ENCODE measurements at regions not wholly inside any gene's neighbourhood (a gene's known extent, or its start where the extent isn't known, plus 50 kb on each side); places are given as distances from the start of the nearest gene placed in this dataset.

DNA sequence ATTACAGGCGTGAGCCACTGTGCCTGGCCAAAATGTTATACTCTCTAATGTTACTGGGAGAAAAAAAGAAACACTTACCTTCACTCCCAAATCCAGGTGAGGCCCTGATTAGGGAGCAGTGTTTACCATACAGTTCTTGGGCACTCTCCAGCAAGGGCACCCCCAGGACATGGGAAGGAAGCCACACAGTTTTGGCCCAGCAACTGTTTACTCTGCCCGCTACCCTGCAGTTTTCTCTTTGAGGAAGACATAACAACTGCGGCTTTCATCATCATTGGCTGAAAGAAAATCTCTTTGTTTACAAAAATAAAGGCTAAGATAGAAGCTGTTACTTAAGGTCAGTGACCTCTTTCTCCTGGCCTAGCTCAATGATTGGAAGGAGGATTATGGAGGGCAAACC is 145.5 kb upstream of the DUSP21 start:
- Histone ChIP-seq H3K27ac (no peak overlapping the region), H3K9me3 (no peaks in the 10 kb centered on the region), H3K4me3 (no peak overlapping the region), H3K36me3 (no peaks in the 10 kb centered on the region), H3K27me3 (no peaks in the 10 kb centered on the region), H3K4me1 (no peaks in the 10 kb centered on the region)
- ATAC-seq (no peak), DNase-seq (no peak)
- intact Hi-C loops (cut with DNase I) = no loop called here
- TF ChIP-seq, protein P1, sequence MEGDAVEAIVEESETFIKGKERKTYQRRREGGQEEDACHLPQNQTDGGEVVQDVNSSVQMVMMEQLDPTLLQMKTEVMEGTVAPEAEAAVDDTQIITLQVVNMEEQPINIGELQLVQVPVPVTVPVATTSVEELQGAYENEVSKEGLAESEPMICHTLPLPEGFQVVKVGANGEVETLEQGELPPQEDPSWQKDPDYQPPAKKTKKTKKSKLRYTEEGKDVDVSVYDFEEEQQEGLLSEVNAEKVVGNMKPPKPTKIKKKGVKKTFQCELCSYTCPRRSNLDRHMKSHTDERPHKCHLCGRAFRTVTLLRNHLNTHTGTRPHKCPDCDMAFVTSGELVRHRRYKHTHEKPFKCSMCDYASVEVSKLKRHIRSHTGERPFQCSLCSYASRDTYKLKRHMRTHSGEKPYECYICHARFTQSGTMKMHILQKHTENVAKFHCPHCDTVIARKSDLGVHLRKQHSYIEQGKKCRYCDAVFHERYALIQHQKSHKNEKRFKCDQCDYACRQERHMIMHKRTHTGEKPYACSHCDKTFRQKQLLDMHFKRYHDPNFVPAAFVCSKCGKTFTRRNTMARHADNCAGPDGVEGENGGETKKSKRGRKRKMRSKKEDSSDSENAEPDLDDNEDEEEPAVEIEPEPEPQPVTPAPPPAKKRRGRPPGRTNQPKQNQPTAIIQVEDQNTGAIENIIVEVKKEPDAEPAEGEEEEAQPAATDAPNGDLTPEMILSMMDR (IDR thresholded peaks at IDR 0.05) = no peak

DNA sequence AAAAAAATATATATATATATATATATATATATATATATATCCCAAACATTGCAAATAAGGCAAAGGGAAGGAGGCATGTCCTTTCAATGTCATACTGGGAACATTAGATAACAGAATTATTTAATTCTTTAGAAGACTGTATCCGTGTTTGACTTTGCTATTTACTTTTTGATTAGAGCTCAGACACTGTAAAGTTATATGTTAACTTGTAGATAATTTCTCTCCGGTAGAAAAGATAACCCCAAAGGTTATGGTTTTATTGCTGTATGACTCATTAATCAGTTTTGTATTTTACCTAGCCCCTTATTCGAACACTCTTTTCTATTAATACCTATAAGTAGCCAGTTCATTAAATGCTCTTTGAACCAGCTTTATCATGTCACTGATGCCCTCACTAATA is 150.6 kb upstream of the DUSP21 start:
- TF ChIP-seq, protein P1 (IDR thresholded peaks at IDR 0.05) = no peak
- Histone ChIP-seq H3K27ac (no peak overlapping the region), H3K9me3 (no peaks in the 10 kb centered on the region), H3K4me1 (no peaks in the 10 kb centered on the region), H3K36me3 (no peaks in the 10 kb centered on the region), H3K27me3 (no peaks in the 10 kb centered on the region), H3K4me3 (no peak overlapping the region)
- intact Hi-C loops (cut with DNase I) = no loop called here
- DNase-seq = no peak
- ATAC-seq = no peak

DNA sequence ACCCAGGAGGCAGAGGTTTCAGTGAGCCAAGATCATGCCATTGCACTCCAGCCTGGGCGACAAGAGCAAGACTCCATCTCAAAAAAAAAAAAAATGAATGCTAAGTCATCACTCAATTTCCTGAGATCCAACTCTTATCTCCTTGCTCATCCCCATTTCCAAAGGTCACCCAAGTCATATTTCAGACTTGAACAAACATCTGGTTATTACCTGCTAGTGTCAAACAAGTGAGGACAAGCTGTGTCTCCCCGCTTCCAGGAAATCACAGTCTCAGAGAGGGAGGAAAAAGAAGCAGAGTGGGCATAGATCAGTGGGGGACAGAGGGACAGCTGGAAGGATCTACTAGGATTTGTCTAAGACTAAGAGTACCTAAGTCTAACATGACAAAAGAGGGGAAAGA is 147.5 kb upstream of the FUNDC1 start:
- Histone ChIP-seq H3K27me3 (no peaks in the 10 kb centered on the region), H3K36me3 (no peaks in the 10 kb centered on the region), H3K4me3 (no peak overlapping the region), H3K4me1 (no peaks in the 10 kb centered on the region), H3K9me3 (no peaks in the 10 kb centered on the region), H3K27ac (no peak overlapping the region)
- intact Hi-C loops (cut with DNase I) = no loop called here
- ATAC-seq = no peak
- DNase-seq = no peak
- TF ChIP-seq, protein P1 (IDR thresholded peaks at IDR 0.05) = no peak

DNA sequence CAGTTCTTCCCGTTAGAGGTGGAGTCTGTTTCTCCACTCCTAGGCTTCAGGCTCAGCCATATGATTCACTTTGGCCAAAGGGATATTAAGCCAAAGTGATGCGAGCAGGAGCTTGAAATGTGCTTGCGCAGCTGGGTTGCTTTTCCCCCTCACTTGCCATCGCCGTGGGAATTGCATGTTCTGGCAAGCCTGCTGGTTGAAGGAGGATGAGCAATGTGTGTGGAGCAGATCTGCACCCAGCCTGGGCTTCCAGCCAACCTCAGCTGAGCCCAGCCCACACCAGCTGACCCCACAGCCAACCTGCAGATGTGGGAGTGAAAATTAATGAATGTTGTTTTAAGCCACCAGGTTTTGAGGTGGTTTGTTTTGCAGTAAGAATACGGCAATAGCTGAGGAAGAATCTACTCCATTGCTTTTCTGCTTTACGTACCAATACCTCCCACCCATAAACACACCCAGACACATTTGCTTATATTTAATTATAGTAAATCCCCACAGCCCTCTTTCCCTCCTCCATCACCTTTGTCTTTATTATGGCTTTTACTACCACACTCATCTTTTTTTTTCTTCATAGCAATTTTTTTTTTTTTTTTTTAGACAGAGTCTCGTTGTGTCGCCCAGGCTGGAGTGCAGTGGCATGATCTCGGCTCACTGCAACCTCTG is 132.8 kb upstream of the FUNDC1 start:
- TF ChIP-seq, protein P1 (IDR thresholded peaks at IDR 0.05) = no peak
- ATAC-seq (no peak), DNase-seq (no peak)
- Histone ChIP-seq H3K27ac (no peak overlapping the region), H3K4me1 (no peaks in the 10 kb centered on the region), H3K4me3 (no peak overlapping the region), H3K36me3 (no peaks in the 10 kb centered on the region), H3K27me3 (no peaks in the 10 kb centered on the region), H3K9me3 (no peaks in the 10 kb centered on the region)
- intact Hi-C loops (cut with DNase I) = no loop called here

DNA sequence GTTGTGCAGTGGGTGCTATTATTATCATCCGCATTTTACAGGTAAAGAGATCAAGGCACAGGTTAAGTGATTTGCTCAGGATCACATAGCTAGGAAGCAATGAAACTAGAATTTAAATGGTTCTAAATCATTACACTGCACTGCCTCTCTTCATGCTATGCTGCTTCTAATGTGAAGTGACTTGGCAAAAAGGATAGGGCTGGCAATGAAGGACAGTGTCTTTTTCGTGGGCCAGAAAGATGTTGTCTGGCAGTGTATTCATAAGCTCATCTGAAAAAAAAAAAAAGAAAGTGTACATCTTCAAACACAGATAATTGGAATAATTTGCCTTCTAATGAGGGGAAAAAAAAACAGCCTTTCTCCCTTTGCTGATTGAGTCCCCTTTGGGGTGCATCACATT is 132.2 kb upstream of the FUNDC1 start:
- intact Hi-C loops (cut with DNase I) = no loop called here
- TF ChIP-seq, protein P1 (IDR thresholded peaks at IDR 0.05) = no peak
- Histone ChIP-seq H3K36me3 (no peaks in the 10 kb centered on the region), H3K9me3 (no peaks in the 10 kb centered on the region), H3K27ac (no peak overlapping the region), H3K4me3 (no peak overlapping the region), H3K4me1 (no peaks in the 10 kb centered on the region), H3K27me3 (no peaks in the 10 kb centered on the region)
- DNase-seq = no peak
- no peak for ATAC-seq

DNA sequence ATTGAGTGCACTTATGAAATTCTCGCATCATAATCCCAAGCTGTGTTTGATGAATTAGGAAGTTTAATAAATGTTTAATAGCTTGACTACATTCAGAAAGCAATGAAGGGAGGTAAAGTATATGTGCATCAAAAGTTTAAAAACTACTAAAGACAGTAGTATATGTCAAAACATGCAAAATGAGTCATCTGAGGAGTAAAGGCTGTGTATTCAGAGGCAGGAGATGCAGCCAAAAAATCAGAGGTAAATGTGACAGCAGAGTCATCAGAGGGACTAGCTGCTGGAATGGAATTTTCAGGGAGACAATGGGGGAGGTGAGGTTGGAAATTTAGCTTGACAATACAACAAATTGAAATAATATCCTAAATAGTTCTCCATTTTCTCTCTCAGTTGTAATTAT is 127.0 kb upstream of the FUNDC1 start:
- Histone ChIP-seq H3K36me3 (no peaks in the 10 kb centered on the region), H3K27me3 (no peaks in the 10 kb centered on the region), H3K4me3 (no peak overlapping the region), H3K27ac (no peak overlapping the region), H3K9me3 (no peaks in the 10 kb centered on the region), H3K4me1 (no peaks in the 10 kb centered on the region)
- TF ChIP-seq, protein P1 (IDR thresholded peaks at IDR 0.05) = no peak
- ATAC-seq (no peak), DNase-seq (no peak)
- intact Hi-C loops (cut with DNase I) = no loop called here

Measured in upper lobe of right lung (tissue), 1 donor.